HCT116 (cell line): ENCODE measurements at regions not wholly inside any gene's neighbourhood (a gene's known extent, or its start where the extent isn't known, plus 50 kb on each side); places are given as distances from the start of the nearest gene placed in this dataset.

Experiments used
- ATAC-seq: fragments of 200-7000 bp; cut with Tn5 transposase; 2 replicates; pipeline ENCODE4 v1.9.1; 2020; ENCODE audit warnings: mild to moderate bottlenecking, moderate library complexity
- BruUV-seq: library from RNA; stranded (reverse); fragments of 400-500 nt; replicated peaks from 2 replicates; lab custom pipeline; 2021; lab: Mats Ljungman, UMichigan
- CTCF ChIA-PET: fragments of 300-600 bp; sonication (Branson Sonifier 250); formaldehyde crosslinking; loops from one replicate; lab custom pipeline; 2021; ENCODE audit warnings: antibody characterized with exemption; lab: Charles Lee
- POLR2A ChIA-PET: fragments of 300-600, 350-600 bp; sonication (Branson Sonifier 250); formaldehyde crosslinking; loops from one replicate; lab custom pipeline; 2021; ENCODE audit warnings: antibody characterized with exemption; lab: Charles Lee
- RAD21 ChIA-PET, 2 experiments: fragments of 300-600 bp; sonication (Branson Sonifier 250); formaldehyde crosslinking; loops; one replicate each; lab custom pipeline; 2023; ENCODE audit warnings: low total read pairs in 2 of 2; ENCODE audit not compliant: uncharacterized antibody in 2 of 2, unreplicated experiment in 2 of 2, low non-redundant PET in 1 of 2; lab: Charles Lee
- DNase-seq: peaks from one replicate; pipeline ENCODE4 v3.0.0-alpha.2; 2010; ENCODE audit warnings: low read depth, low spot score
- H2AFZ ChIP-seq: fragments of 200-600 bp; shearing (Covaris generic), sonication (generic); 2 replicates; pipeline ENCODE4 v1.6.1; 2017; ENCODE audit warnings: low read depth, mixed run types, mixed read lengths, antibody characterized with exemption, low read length; ENCODE audit not compliant: poor library complexity, severe bottlenecking
- H3K27ac ChIP-seq: 2 replicates; pipeline ENCODE4 v1.5.1; 2012; ENCODE audit warnings: low read depth, low read length
- H3K27me3 ChIP-seq: fragments of 200-600 bp; sonication (generic); 2 replicates; pipeline ENCODE4 v1.6.1; 2016; ENCODE audit warnings: mixed run types, low read length, mixed read lengths; ENCODE audit not compliant: insufficient read depth
- H3K36me3 ChIP-seq, 2 experiments: fragments of 200-500 bp in 1 of 2; fragments of 200-600 bp in 1 of 2; sonication (Bioruptor generic) in 1 of 2; sonication (generic) in 1 of 2; 2 replicates each; pipeline versions ENCODE4 v1.5.1 to v1.6.1; 2014 to 2016; ENCODE audit warnings: low read length in 2 of 2, inconsistent platforms in 1 of 2, mixed read lengths in 1 of 2, mixed run types in 1 of 2; ENCODE audit not compliant: insufficient read depth in 2 of 2, control insufficient read depth in 1 of 2
- H3K4me1 ChIP-seq, 2 experiments: fragments of 200-600 bp in 1 of 2; sonication (generic) in 1 of 2; 2 replicates each; pipeline versions ENCODE4 v1.5.1 to v1.6.1; 2012 to 2017; ENCODE audit warnings: low read length in 2 of 2, inconsistent platforms in 1 of 2, mild to moderate bottlenecking in 1 of 2, mixed read lengths in 1 of 2, mixed run types in 1 of 2, moderate library complexity in 1 of 2; ENCODE audit not compliant: insufficient read depth in 2 of 2, control insufficient read depth in 1 of 2
- H3K4me2 ChIP-seq: fragments of 200-600 bp; sonication (generic); 2 replicates; pipeline ENCODE4 v1.6.1; 2017; ENCODE audit warnings: mixed run types, low read length, mixed read lengths
- H3K4me3 ChIP-seq, 2 experiments: fragments of 200-600 bp in 1 of 2; sonication (generic) in 1 of 2; replicated peaks in 1 of 2; 2 replicates each; pipeline ENCODE4 v1.5.1; 2011 to 2016; ENCODE audit warnings: low read length in 2 of 2, control low read depth in 1 of 2, low read depth in 1 of 2, mild to moderate bottlenecking in 1 of 2, mixed read lengths in 1 of 2, mixed run types in 1 of 2
- H3K79me2 ChIP-seq: fragments of 200-600 bp; sonication (generic); 2 replicates; pipeline ENCODE4 v1.6.1; 2017; ENCODE audit warnings: mild to moderate bottlenecking, mixed run types, low read length, moderate library complexity, mixed read lengths; ENCODE audit not compliant: insufficient read depth
- H3K9ac ChIP-seq: fragments of 200-600 bp; sonication (generic); 2 replicates; pipeline ENCODE4 v1.6.1; 2016; ENCODE audit warnings: low read length, mixed read lengths
- H3K9me2 ChIP-seq: fragments of 200-600 bp; sonication (generic), shearing (Covaris generic); 2 replicates; pipeline ENCODE4 v1.6.1; 2017; ENCODE audit warnings: mixed run types, mild to moderate bottlenecking, moderate library complexity; ENCODE audit not compliant: insufficient read depth
- H3K9me3 ChIP-seq, 2 experiments: fragments of 200-500 bp in 1 of 2; fragments of 200-600 bp in 1 of 2; sonication (Bioruptor generic) in 1 of 2; sonication (generic) in 1 of 2; 2 replicates each; pipeline ENCODE4 v1.6.1; 2014 to 2017; ENCODE audit warnings: low read length in 2 of 2, mixed read lengths in 2 of 2, inconsistent platforms in 1 of 2, low read depth in 1 of 2, mild to moderate bottlenecking in 1 of 2, mixed run types in 1 of 2, moderate library complexity in 1 of 2; ENCODE audit not compliant: control insufficient read depth in 1 of 2, insufficient read depth in 1 of 2
- H4K20me1 ChIP-seq: fragments of 200-600 bp; sonication (generic), shearing (Covaris generic); 2 replicates; pipeline ENCODE4 v1.6.1; 2017; ENCODE audit warnings: mixed run types, mild to moderate bottlenecking, moderate library complexity; ENCODE audit not compliant: insufficient read depth
- CBX3 ChIP-seq: IDR thresholded peaks from 2 replicates; pipeline ENCODE4 v1.6.1; 2012; ENCODE audit warnings: low read depth
- CTCF ChIP-seq, 3 experiments: fragments of 200-600 bp in 1 of 3; sonication (generic) in 1 of 3; IDR thresholded peaks in 2 of 3; conservative IDR thresholded peaks in 1 of 3; 2 replicates each; pipeline ENCODE4 v1.5.1; 2012 to 2017; ENCODE audit warnings: low read depth in 2 of 3, low read length in 2 of 3, antibody characterized with exemption in 1 of 3, borderline replicate concordance in 1 of 3, control low read depth in 1 of 3, mild to moderate bottlenecking in 1 of 3, mixed read lengths in 1 of 3, mixed run types in 1 of 3, moderate library complexity in 1 of 3; ENCODE audit not compliant: insufficient read depth in 1 of 3
- EZH2 ChIP-seq: fragments of 200-600 bp; sonication (generic); IDR thresholded peaks from 2 replicates; pipeline ENCODE4 v1.6.1; 2017; ENCODE audit warnings: antibody characterized with exemption, mixed run types
- EZH2phosphoT487 ChIP-seq: fragments of 200-600 bp; IDR thresholded peaks from 2 replicates; pipeline ENCODE4 v1.6.1; 2018; ENCODE audit warnings: antibody characterized with exemption, borderline replicate concordance
- FOSL1 ChIP-seq: IDR thresholded peaks from 2 replicates; pipeline ENCODE4 v1.6.1; 2012; ENCODE audit warnings: low read depth
- JUND ChIP-seq: IDR thresholded peaks from 2 replicates; pipeline ENCODE4 v1.6.1; 2012
- MAX ChIP-seq: IDR thresholded peaks from 2 replicates; pipeline ENCODE4 v1.6.1; 2012
- POLR2AphosphoS5 ChIP-seq: IDR thresholded peaks from 2 replicates; pipeline ENCODE4 v1.6.1; 2011; ENCODE audit warnings: mild to moderate bottlenecking, low read depth, low read length, moderate library complexity
- REST ChIP-seq: IDR thresholded peaks from 2 replicates; pipeline ENCODE4 v1.6.1; 2012; ENCODE audit warnings: low read depth
- SIN3A ChIP-seq: IDR thresholded peaks from 2 replicates; pipeline ENCODE4 v1.6.1; 2012; ENCODE audit warnings: low read depth
- SP1 ChIP-seq: IDR thresholded peaks from 2 replicates; pipeline ENCODE4 v1.6.1; 2012; ENCODE audit warnings: low read depth
- SRF ChIP-seq: IDR thresholded peaks from 2 replicates; pipeline ENCODE4 v1.6.1; 2012; ENCODE audit warnings: low read depth
- YY1 ChIP-seq: IDR thresholded peaks from 2 replicates; pipeline ENCODE4 v1.6.1; 2011; ENCODE audit warnings: low read length, low read depth, moderate library complexity, mild to moderate bottlenecking; ENCODE audit not compliant: insufficient replicate concordance; ENCODE audit errors: extremely low read depth
- ZBTB33 ChIP-seq: IDR thresholded peaks from 2 replicates; pipeline ENCODE4 v1.6.1; 2011; ENCODE audit warnings: mild to moderate bottlenecking, low read length, moderate library complexity; ENCODE audit not compliant: insufficient replicate concordance; ENCODE audit errors: extremely low read depth
- ZNF274 ChIP-seq: fragments of 200-500 bp; sonication (Bioruptor generic); IDR thresholded peaks from 2 replicates; pipeline ENCODE4 v1.6.1; 2014; ENCODE audit warnings: mild to moderate bottlenecking, low read depth, low read length, inconsistent platforms
- intact Hi-C: fragments of 100-400 bp; cut with micrococcal nuclease; formaldehyde crosslinking; loops from 2 replicates; pipeline ENCODE4 v1.10.0; 2022

- H3K9ac ChIP-seq, result no peak overlapping the region
- ATAC-seq (no peak), DNase-seq (no peak)
- no peaks in the 10 kb centered on the region for H3K36me3 ChIP-seq
- 0 out of 2 replicates have a peak, but pooled peaks cover 4% of the 10 kb centered on the region for H3K79me2 ChIP-seq
- no peak overlapping the region for H3K4me3 ChIP-seq
- H3K9me3 ChIP-seq, result no peaks in the 10 kb centered on the region
- RAD21 ChIA-PET, result no interaction called here
- POLR2A ChIA-PET, result no interaction called here
- H3K4me2 ChIP-seq, result no peak overlapping the region
- H2AFZ ChIP-seq, result no peak overlapping the region
- CTCF ChIA-PET, result no interaction called here
- TF ChIP-seq JUND, result no peak
- TF ChIP-seq ZBTB33, result no peak
- no peak for TF ChIP-seq CTCF (IDR thresholded peaks at IDR 0.05 in 2 of 3, conservative IDR thresholded peaks at IDR 0.05 in 1 of 3; ENCODE audit: borderline replicate concordance in 1 of 3, insufficient read depth in 1 of 3, low read depth in 2 of 3, low read length in 2 of 3)
- no peak for TF ChIP-seq FOSL1
- no peak for TF ChIP-seq POLR2AphosphoS5
- TF ChIP-seq EZH2phosphoT487, result no peak
- no peak for TF ChIP-seq SIN3A
- TF ChIP-seq EZH2, result no peak
- no peak for TF ChIP-seq MAX
- no peak for TF ChIP-seq CBX3
- no peak for TF ChIP-seq YY1
- no peak for TF ChIP-seq REST
- TF ChIP-seq SP1, result no peak
- TF ChIP-seq SRF, result no peak
- no peak for TF ChIP-seq ZNF274
- no TSS peak for BruUV-seq
- no peaks in the 10 kb centered on the region for H3K9me2 ChIP-seq
- intact Hi-C loops, result no loop called here
- H3K4me1 ChIP-seq, result peaks cover 18 to 19% of the 10 kb centered on the region in 2 experiments
- no peaks in the 10 kb centered on the region for H3K27me3 ChIP-seq
- H3K27ac ChIP-seq, result no peak overlapping the region
- no peaks in the 10 kb centered on the region for H4K20me1 ChIP-seq
Observed at GRCh38 chr1:39144924-39145323, 59.6 kb upstream of the MACF1 start.
